Endothelial cell of umbilical vein (primary cell): ENCODE measurements at regions not wholly inside any gene's neighbourhood (a gene's known extent, or its start where the extent isn't known, plus 50 kb on each side); places are given as distances from the start of the nearest gene placed in this dataset.

Experiments used
- BruUV-seq: library from RNA; stranded (reverse); fragments of 400-500 nt; replicated peaks from 2 replicates; lab custom pipeline; 2021; lab: Mats Ljungman, UMichigan
- CTCF ChIA-PET: fragments of 300-600, 350-600 bp; sonication (Branson Sonifier 250); formaldehyde crosslinking; loops from one replicate; lab custom pipeline; 2021; ENCODE audit warnings: antibody characterized with exemption, inconsistent platforms; lab: Charles Lee
- POLR2A ChIA-PET: fragments of 300-600, 350-600 bp; sonication (Branson Sonifier 250); formaldehyde crosslinking; loops from one replicate; lab custom pipeline; 2021; ENCODE audit warnings: antibody characterized with exemption, inconsistent platforms; lab: Charles Lee
- DNase-seq: peaks from one replicate; pipeline ENCODE4 v3.0.0-alpha.2; 2011; ENCODE audit warnings: low read depth, low spot score
- FAIRE-seq: peaks from 2 replicates; lab custom pipeline; 2011; peaks lifted over from hg19 to GRCh38; lab: Jason Lieb, UNC
- H2AFZ ChIP-seq: 2 replicates; pipeline ENCODE4 v1.6.0; 2012; ENCODE audit warnings: low read depth, low read length, control low read depth, inconsistent platforms
- H3K27ac ChIP-seq: 2 replicates; pipeline ENCODE4 v1.5.1; 2011; ENCODE audit warnings: low read depth, mild to moderate bottlenecking, control low read depth, low read length, moderate library complexity; ENCODE audit not compliant: insufficient read depth
- H3K27me3 ChIP-seq, 2 experiments: 2 replicates each; pipeline versions ENCODE4 v1.6.0 to v1.6.1; 2011; ENCODE audit warnings: low read length in 2 of 2, mixed read lengths in 1 of 2; ENCODE audit not compliant: control insufficient read depth in 2 of 2, insufficient read depth in 2 of 2
- H3K36me3 ChIP-seq, 2 experiments: 2 replicates in 1 of 2; 3 replicates in 1 of 2; pipeline ENCODE4 v1.5.1; 2011; ENCODE audit warnings: low read length in 2 of 2, mild to moderate bottlenecking in 1 of 2, moderate library complexity in 1 of 2; ENCODE audit not compliant: control insufficient read depth in 2 of 2, insufficient read depth in 2 of 2; ENCODE audit errors: extremely low read depth in 1 of 2
- H3K4me1 ChIP-seq: 3 replicates; pipeline ENCODE4 v1.5.1; 2011; ENCODE audit warnings: mild to moderate bottlenecking, low read length; ENCODE audit not compliant: control insufficient read depth, insufficient read depth; ENCODE audit errors: extremely low read depth
- H3K4me2 ChIP-seq: 2 replicates; pipeline ENCODE4 v1.6.1; 2011; ENCODE audit warnings: low read length, control low read depth, mixed read lengths; ENCODE audit not compliant: insufficient read depth
- H3K4me3 ChIP-seq, 3 experiments: fragments of 200-600 bp in 1 of 3; sonication (generic), shearing (Covaris generic) in 1 of 3; replicated peaks in 1 of 3; 2 replicates each; pipeline ENCODE4 v1.5.1; 2011 to 2016; ENCODE audit warnings: control low read depth in 3 of 3, low read length in 3 of 3, mild to moderate bottlenecking in 2 of 3, inconsistent platforms in 1 of 3, low read depth in 1 of 3, moderate library complexity in 1 of 3; ENCODE audit not compliant: insufficient read depth in 1 of 3
- H3K79me2 ChIP-seq: 2 replicates; pipeline ENCODE4 v1.6.0; 2012; ENCODE audit warnings: low read length, inconsistent platforms; ENCODE audit not compliant: control insufficient read depth, insufficient read depth
- H3K9ac ChIP-seq: replicated peaks from 2 replicates; pipeline ENCODE3; 2011; ENCODE audit warnings: low read length, control low read depth; ENCODE audit not compliant: insufficient read depth; ENCODE audit errors: extremely low read depth
- H3K9me1 ChIP-seq: replicated peaks from 3 replicates; pipeline ENCODE4 v1.6.0; 2011; ENCODE audit warnings: mild to moderate bottlenecking, low read length; ENCODE audit not compliant: control insufficient read depth, insufficient read depth; ENCODE audit errors: extremely low read depth
- H3K9me3 ChIP-seq: replicated peaks from 2 replicates; pipeline ENCODE4 v1.5.1; 2012; ENCODE audit warnings: low read length, inconsistent platforms; ENCODE audit not compliant: control insufficient read depth, insufficient read depth
- H4K20me1 ChIP-seq: replicated peaks from 2 replicates; pipeline ENCODE3; 2011; ENCODE audit warnings: mild to moderate bottlenecking, low read length; ENCODE audit not compliant: control insufficient read depth, insufficient read depth; ENCODE audit errors: extremely low read depth
- CTCF ChIP-seq, 2 donors: IDR thresholded peaks; 1 replicate in 1 of 2; 2 replicates in 1 of 2; pipeline ENCODE4 v1.5.1; 2011; ENCODE audit warnings: low read length in 2 of 2, mild to moderate bottlenecking in 2 of 2, moderate library complexity in 2 of 2, control low read depth in 1 of 2, inconsistent platforms in 1 of 2, low read depth in 1 of 2; ENCODE audit not compliant: insufficient read depth in 1 of 2; ENCODE audit errors: extremely low read depth in 1 of 2
- EZH2 ChIP-seq: IDR thresholded peaks from 2 replicates; pipeline ENCODE4 v1.6.1; 2012; ENCODE audit warnings: borderline replicate concordance, low read depth, mild to moderate bottlenecking, moderate library complexity, low read length, inconsistent platforms; ENCODE audit not compliant: severe bottlenecking
- FOS ChIP-seq: IDR thresholded peaks from 2 replicates; pipeline ENCODE4 v1.6.1; 2011; ENCODE audit warnings: mild to moderate bottlenecking, low read length, moderate library complexity, borderline replicate concordance; ENCODE audit not compliant: insufficient read depth
- GATA2 ChIP-seq: IDR thresholded peaks from 2 replicates; pipeline ENCODE4 v1.7.0; 2011; ENCODE audit warnings: low read depth, mild to moderate bottlenecking, moderate library complexity, mixed read lengths, low read length; ENCODE audit not compliant: insufficient read length, insufficient read depth
- JUN ChIP-seq: IDR thresholded peaks from 2 replicates; pipeline ENCODE4 v1.6.1; 2011; ENCODE audit warnings: borderline replicate concordance, low read depth; ENCODE audit not compliant: insufficient read length, insufficient read depth
- MAX ChIP-seq: IDR thresholded peaks from 2 replicates; pipeline ENCODE4 v1.6.1; 2011; ENCODE audit not compliant: insufficient read depth, insufficient read length
- MYC ChIP-seq: IDR thresholded peaks from one replicate; pipeline ENCODE4 v1.6.1; 2011; ENCODE audit warnings: mild to moderate bottlenecking, low read depth, low read length
- POLR2A ChIP-seq: IDR thresholded peaks from 2 replicates; pipeline ENCODE4 v1.6.1; 2012; ENCODE audit warnings: low read depth, mild to moderate bottlenecking, control low read depth, low read length
- POLR2AphosphoS5 ChIP-seq: IDR thresholded peaks from 2 replicates; pipeline ENCODE4 v1.6.1; 2012; ENCODE audit warnings: low read depth, mild to moderate bottlenecking, control low read depth, low read length, moderate library complexity; ENCODE audit not compliant: insufficient read depth
- dilution Hi-C: fragments of 300-500 bp; cut with MboI; formaldehyde crosslinking; loops from one replicate; pipeline ENCODE4 v1.15.0; 2019; ENCODE audit warnings: low sequenced_read_pairs; ENCODE audit not compliant: extremely low pct_ligation_motif_present
- intact Hi-C: fragments of 100-400 bp; cut with micrococcal nuclease; formaldehyde crosslinking; loops from one replicate; pipeline ENCODE4 v1.10.0; 2022

GRCh38 chr4:64581422-64581821 is 172.2 kb upstream of the TECRL start:
- ChIA-PET CTCF (no interaction called here), POLR2A (no interaction called here)
- no peaks in the 10 kb centered on the region for H3K79me2 ChIP-seq
- FAIRE-seq (no peak), DNase-seq (no peak)
- no peak overlapping the region for H3K9ac ChIP-seq
- no peaks in the 10 kb centered on the region for H4K20me1 ChIP-seq
- TF ChIP-seq MAX, result no peak
- TF ChIP-seq MYC, result no peak
- no peak for TF ChIP-seq EZH2
- TF ChIP-seq FOS, result no peak
- no peak for TF ChIP-seq GATA2
- no peak for TF ChIP-seq POLR2AphosphoS5
- no peak for TF ChIP-seq CTCF (IDR thresholded peaks at IDR 0.05; ENCODE audit: extremely low read depth in 1 of 2, insufficient read depth in 1 of 2, low read depth in 1 of 2, low read length in 2 of 2)
- no peak for TF ChIP-seq POLR2A
- TF ChIP-seq JUN, result no peak
- no peak overlapping the region for H3K27ac ChIP-seq
- H3K9me3 ChIP-seq, result no peaks in the 10 kb centered on the region
- H3K4me2 ChIP-seq, result no peak overlapping the region
- H3K36me3 ChIP-seq, result no peaks in the 10 kb centered on the region
- no peaks in the 10 kb centered on the region for H3K4me1 ChIP-seq
- intact Hi-C loops, result no loop called here
- H3K27me3 ChIP-seq, result no peaks in the 10 kb centered on the region
- no peak overlapping the region for H3K4me3 ChIP-seq
- no peak overlapping the region for H2AFZ ChIP-seq
- H3K9me1 ChIP-seq, result no peaks in the 10 kb centered on the region
- BruUV-seq, result no TSS peak
- dilution Hi-C loops, result no loop called here
